Immature natural killer cell (primary cell): ENCODE measurements at regions not wholly inside any gene's neighbourhood (a gene's known extent, or its start where the extent isn't known, plus 50 kb on each side); places are given as distances from the start of the nearest gene placed in this dataset.

Experiments
- DNase-seq, 3 donors: peaks; one replicate each; pipeline ENCODE4 v3.0.0; 2022; ENCODE audit warnings: mixed read lengths in 1 of 3
- H3K27ac Mint-ChIP-seq, 6 donors: one replicate each; pipeline ENCODE4 v1.8.0; 2020; ENCODE audit warnings: mixed read lengths in 6 of 6, mild to moderate bottlenecking in 5 of 6, inconsistent platforms in 4 of 6, moderate library complexity in 3 of 6
- H3K27me3 Mint-ChIP-seq, 3 donors: one replicate each; pipeline ENCODE4 v1.8.0; 2020 to 2021; ENCODE audit warnings: low read depth in 3 of 3, mild to moderate bottlenecking in 3 of 3, mixed read lengths in 3 of 3, moderate library complexity in 3 of 3, inconsistent platforms in 1 of 3
- H3K36me3 Mint-ChIP-seq, 3 donors: one replicate each; pipeline ENCODE4 v1.8.0; 2020; ENCODE audit warnings: mixed read lengths in 3 of 3, inconsistent platforms in 2 of 3, mild to moderate bottlenecking in 2 of 3
- H3K4me1 Mint-ChIP-seq, 2 donors: one replicate each; pipeline ENCODE4 v1.8.0; 2020; ENCODE audit warnings: inconsistent platforms in 2 of 2, mild to moderate bottlenecking in 2 of 2, mixed read lengths in 2 of 2, moderate library complexity in 1 of 2
- H3K4me3 Mint-ChIP-seq, 5 donors: one replicate each; pipeline ENCODE4 v1.8.0; 2020; ENCODE audit warnings: mild to moderate bottlenecking in 5 of 5, mixed read lengths in 5 of 5, inconsistent platforms in 3 of 5, moderate library complexity in 3 of 5
- H3K9me3 Mint-ChIP-seq, 6 donors: one replicate each; pipeline ENCODE4 v1.8.0; 2020; ENCODE audit warnings: mild to moderate bottlenecking in 6 of 6, mixed read lengths in 6 of 6, inconsistent platforms in 4 of 6, moderate library complexity in 3 of 6

- Mint-ChIP-seq H3K27me3 (peaks cover 13 to 32% (median 30%) of the 10 kb centered on the region in 3 donors), H3K27ac (no peak overlapping the region), H3K4me3 (no peak overlapping the region), H3K4me1 (peaks cover 0 to 11% of the 10 kb centered on the region in 2 donors), H3K9me3 (peaks cover 0 to 1% (median 0%) of the 10 kb centered on the region in 6 donors), H3K36me3 (peaks cover 0 to 6% (median 0%) of the 10 kb centered on the region in 3 donors)
- DNase-seq = no peak
Measured at GRCh38 chr14:61187196-61187905, 93.8 kb downstream of the TMEM30B start.

DNA sequence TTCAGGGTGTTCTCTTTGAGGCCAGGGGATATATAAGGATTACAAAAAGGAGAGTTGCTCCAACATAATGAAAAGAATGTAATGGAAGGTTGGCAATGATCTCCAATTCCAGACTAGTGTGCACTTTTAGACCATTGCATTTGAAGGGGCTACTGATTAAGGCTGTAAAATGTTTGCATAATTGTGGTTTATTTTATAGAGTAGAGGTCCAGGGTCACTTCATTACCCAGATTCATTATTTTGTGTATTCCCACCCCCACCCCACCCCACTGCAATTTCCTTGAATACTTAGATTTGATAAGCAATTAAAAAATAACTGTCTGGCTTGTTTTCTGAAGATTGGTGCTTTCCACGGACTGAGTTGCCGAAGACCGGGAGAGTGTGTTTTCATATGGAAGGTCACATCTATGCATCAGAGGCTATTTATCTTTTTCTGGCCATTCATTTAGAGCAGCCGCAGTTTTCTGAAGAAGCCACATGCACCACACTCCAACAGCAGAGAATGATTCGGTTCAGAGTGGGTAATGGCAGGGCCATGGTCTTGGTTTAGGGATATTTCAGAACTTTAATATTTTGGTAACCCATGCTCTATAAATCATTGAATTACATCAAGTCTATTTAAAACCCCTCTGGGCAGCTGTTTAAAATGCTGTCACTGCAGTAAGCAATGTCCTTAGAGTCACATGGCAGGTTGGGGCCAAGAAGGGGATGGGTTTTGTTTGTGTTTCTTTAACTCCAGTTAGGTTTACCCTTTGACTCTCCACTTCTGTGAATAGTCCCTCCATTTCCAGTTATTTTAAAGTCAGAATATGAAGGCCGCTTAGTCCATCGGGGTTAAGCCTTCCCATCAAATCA lies 94.6 kb downstream of the TMEM30B start:
- no peak overlapping the region for H3K27ac Mint-ChIP-seq
- H3K36me3 Mint-ChIP-seq = peaks cover 0 to 6% (median 0%) of the 10 kb centered on the region in 3 donors
- H3K27me3 Mint-ChIP-seq = peaks cover 14 to 30% (median 30%) of the 10 kb centered on the region in 3 donors
- H3K4me3 Mint-ChIP-seq = no peak overlapping the region
- no peak for DNase-seq
- H3K4me1 Mint-ChIP-seq = peaks cover 0 to 11% of the 10 kb centered on the region in 2 donors
- no peaks in the 10 kb centered on the region for H3K9me3 Mint-ChIP-seq

GRCh38 chr14:61185534-61185933 lies 95.6 kb downstream of the TMEM30B start:
- Mint-ChIP-seq H3K9me3 (no peaks in the 10 kb centered on the region), H3K4me1 (peaks cover 0 to 11% of the 10 kb centered on the region in 2 donors), H3K27me3 (peaks cover 15 to 31% (median 30%) of the 10 kb centered on the region in 3 donors)

GRCh38 chr14:61184112-61184511 lies 97.0 kb downstream of the TMEM30B start:
- peaks cover 5 to 26% (median 23%) of the 10 kb centered on the region in 3 donors for H3K27me3 Mint-ChIP-seq
- H3K27ac Mint-ChIP-seq = no peak overlapping the region
- no peaks in the 10 kb centered on the region for H3K36me3 Mint-ChIP-seq
- H3K4me3 Mint-ChIP-seq = no peak overlapping the region
- no peak for DNase-seq
- no peaks in the 10 kb centered on the region for H3K9me3 Mint-ChIP-seq
- H3K4me1 Mint-ChIP-seq = peaks cover 0 to 1% of the 10 kb centered on the region in 2 donors

More at GRCh38 chr14:61185534-61185933, 95.6 kb downstream of the TMEM30B start:
- peaks cover 0 to 6% (median 0%) of the 10 kb centered on the region in 3 donors for H3K36me3 Mint-ChIP-seq
- H3K27ac Mint-ChIP-seq = no peak overlapping the region
- no peak overlapping the region for H3K4me3 Mint-ChIP-seq
- DNase-seq = no peak

GRCh38 chr14:61183196-61183885 lies 97.8 kb downstream of the TMEM30B start:
- Mint-ChIP-seq H3K4me3 (no peak overlapping the region), H3K4me1 (no peaks in the 10 kb centered on the region), H3K27ac (no peak overlapping the region), H3K36me3 (no peaks in the 10 kb centered on the region), H3K9me3 (no peaks in the 10 kb centered on the region), H3K27me3 (peaks cover 5 to 30% (median 21%) of the 10 kb centered on the region in 3 donors)
- no peak for DNase-seq

DNA sequence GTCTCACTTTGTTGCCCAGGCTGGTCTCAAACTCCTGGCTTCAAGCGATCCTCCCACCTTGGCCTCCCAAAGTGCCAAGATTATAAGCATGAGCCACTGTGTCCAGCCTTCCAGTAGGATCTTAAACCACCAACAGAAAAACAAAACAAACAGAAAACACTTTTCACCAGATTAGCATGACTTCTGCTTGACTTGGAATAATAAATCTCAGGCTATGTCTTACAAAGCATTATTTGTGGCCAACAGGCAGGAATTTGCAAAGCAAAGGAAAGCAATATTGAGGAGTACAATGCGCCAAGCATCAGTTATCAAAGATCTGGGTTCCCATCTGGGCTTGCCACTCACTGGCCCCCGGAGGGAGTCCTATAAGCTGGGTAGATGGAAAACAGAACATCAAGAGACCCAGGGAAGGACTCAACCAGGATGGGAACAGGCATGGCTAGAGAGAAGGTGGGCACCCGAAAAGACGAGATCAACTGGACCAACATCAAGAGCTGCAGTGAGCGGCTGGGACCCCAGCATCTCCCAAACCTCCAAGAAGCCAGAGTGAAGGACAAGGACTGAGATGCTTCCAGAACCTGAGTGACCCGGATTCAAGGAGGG lies 101.2 kb downstream of the TMEM30B start:
- Mint-ChIP-seq H3K4me3 (no peak overlapping the region), H3K36me3 (no peaks in the 10 kb centered on the region), H3K27ac (no peak overlapping the region), H3K4me1 (no peaks in the 10 kb centered on the region), H3K9me3 (no peaks in the 10 kb centered on the region), H3K27me3 (peaks cover 2 to 24% (median 11%) of the 10 kb centered on the region in 3 donors)
- DNase-seq = no peak

- Mint-ChIP-seq H3K36me3 (no peaks in the 10 kb centered on the region), H3K4me1 (no peaks in the 10 kb centered on the region), H3K9me3 (no peaks in the 10 kb centered on the region), H3K4me3 (no peak overlapping the region), H3K27ac (no peak overlapping the region), H3K27me3 (peaks cover 3 to 24% (median 8%) of the 10 kb centered on the region in 3 donors)
- DNase-seq = no peak
Measured at GRCh38 chr14:61179061-61179690, 102.0 kb downstream of the TMEM30B start.

- no peak overlapping the region for H3K27ac Mint-ChIP-seq
Measured at GRCh38 chr14:61178226-61179060, 102.7 kb downstream of the TMEM30B start.

DNA sequence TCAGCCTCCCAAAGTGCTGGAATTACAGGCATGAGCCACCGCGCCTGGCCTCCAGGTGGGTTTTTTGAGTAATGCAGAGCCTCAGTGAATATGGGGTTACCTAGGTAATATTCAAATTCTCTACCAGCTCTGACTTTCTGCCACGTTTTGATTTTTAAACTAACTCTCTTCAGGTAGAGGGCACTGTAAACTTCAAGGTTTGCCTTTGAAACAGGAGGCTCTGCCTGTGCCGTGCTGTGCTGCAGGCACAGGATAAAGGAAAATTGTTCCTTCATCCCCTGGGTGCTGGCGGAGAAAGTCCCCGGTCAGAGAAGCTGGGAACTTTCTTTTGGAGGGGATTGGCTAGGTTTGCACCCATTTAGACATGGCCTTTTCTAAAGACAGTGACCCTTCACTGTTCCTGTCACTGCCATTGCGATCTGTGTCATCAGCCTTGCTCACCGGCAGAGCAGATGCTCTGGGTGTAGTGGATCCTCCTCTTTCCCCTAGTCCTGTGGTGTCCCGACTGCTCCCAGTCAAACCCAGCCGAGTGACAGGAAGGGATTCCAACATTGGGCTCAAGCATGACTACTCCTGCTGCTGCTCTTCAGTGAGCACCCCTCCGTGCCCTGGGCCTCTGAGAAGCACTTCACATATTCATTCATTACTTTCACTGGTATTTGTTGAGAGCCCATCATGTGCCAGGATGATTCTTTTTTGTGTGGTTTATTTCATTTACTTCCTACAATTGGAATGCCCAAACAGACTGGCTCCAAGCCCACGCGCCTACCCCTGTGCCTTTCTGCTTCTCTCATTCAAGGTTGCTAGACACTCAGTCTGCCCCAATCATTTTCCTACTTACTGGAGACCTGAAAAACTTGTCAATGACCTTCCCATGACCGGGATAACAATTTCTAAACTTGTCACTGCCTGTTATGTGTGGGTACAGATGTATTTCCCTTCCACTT lies 103.6 kb downstream of the TMEM30B start:
- DNase-seq = no peak
- Mint-ChIP-seq H3K9me3 (no peaks in the 10 kb centered on the region), H3K4me1 (no peaks in the 10 kb centered on the region), H3K27me3 (peaks cover 1 to 20% (median 3%) of the 10 kb centered on the region in 3 donors), H3K27ac (no peak overlapping the region), H3K36me3 (no peaks in the 10 kb centered on the region), H3K4me3 (no peak overlapping the region)

More at GRCh38 chr14:61178226-61179060, 102.7 kb downstream of the TMEM30B start:
- H3K4me3 Mint-ChIP-seq = no peak overlapping the region
- H3K27me3 Mint-ChIP-seq = peaks cover 3 to 24% (median 5%) of the 10 kb centered on the region in 3 donors
- DNase-seq = no peak
- H3K9me3 Mint-ChIP-seq = no peaks in the 10 kb centered on the region
- no peaks in the 10 kb centered on the region for H3K36me3 Mint-ChIP-seq
- no peaks in the 10 kb centered on the region for H3K4me1 Mint-ChIP-seq

- no peak for DNase-seq
- H3K4me1 Mint-ChIP-seq = no peaks in the 10 kb centered on the region
- no peaks in the 10 kb centered on the region for H3K36me3 Mint-ChIP-seq
- peaks cover 1 to 19% (median 3%) of the 10 kb centered on the region in 3 donors for H3K27me3 Mint-ChIP-seq
- no peaks in the 10 kb centered on the region for H3K9me3 Mint-ChIP-seq
- no peak overlapping the region for H3K27ac Mint-ChIP-seq
- no peak overlapping the region for H3K4me3 Mint-ChIP-seq
Measured at GRCh38 chr14:61176686-61177085, 104.5 kb downstream of the TMEM30B start.

- Mint-ChIP-seq H3K27me3 (peaks cover 1 to 13% (median 2%) of the 10 kb centered on the region in 3 donors), H3K4me3 (no peak overlapping the region), H3K36me3 (no peaks in the 10 kb centered on the region), H3K9me3 (no peaks in the 10 kb centered on the region), H3K27ac (no peak overlapping the region), H3K4me1 (no peaks in the 10 kb centered on the region)
- DNase-seq = no peak
Measured at GRCh38 chr14:61174987-61175386, 106.2 kb downstream of the TMEM30B start.
